B cell (primary cell): ENCODE measurements at regions not wholly inside any gene's neighbourhood (a gene's known extent, or its start where the extent isn't known, plus 50 kb on each side); places are given as distances from the start of the nearest gene placed in this dataset.

Experiments used
- ATAC-seq: fragments of 200-7000 bp; cut with Tn5 transposase; one replicate; pipeline ENCODE4 v1.10.0; 2021; ENCODE audit warnings: low read depth, mild to moderate bottlenecking, moderate number of reproducible peaks, moderate library complexity
- CTCF ChIA-PET: fragments of 350-600 bp; sonication (Branson Sonifier 250); formaldehyde crosslinking; loops from one replicate; lab custom pipeline; 2021; ENCODE audit warnings: antibody characterized with exemption, inconsistent platforms; lab: Charles Lee
- POLR2A ChIA-PET: fragments of 350-600 bp; sonication (Branson Sonifier 250); formaldehyde crosslinking; loops from one replicate; lab custom pipeline; 2021; ENCODE audit warnings: antibody characterized with exemption; lab: Charles Lee
- DNase-seq: peaks from one replicate; pipeline ENCODE4 v3.0.0; 2013
- H2AFZ ChIP-seq: 2 replicates; pipeline ENCODE4 v1.6.1; 2012; ENCODE audit warnings: mild to moderate bottlenecking, low read depth, low read length; ENCODE audit not compliant: insufficient read depth, poor library complexity, severe bottlenecking
- H3K27ac ChIP-seq, 2 donors: 1 replicate in 1 of 2; 2 replicates in 1 of 2; pipeline ENCODE4 v1.5.1; 2012 to 2013; ENCODE audit warnings: low read length in 2 of 2, mild to moderate bottlenecking in 2 of 2, moderate library complexity in 1 of 2
- H3K27me3 ChIP-seq, 4 experiments: fragments of 200-600 bp in 1 of 4; sonication (generic) in 1 of 4; replicated peaks in 1 of 4; 1 replicate in 2 of 4; 2 replicates in 2 of 4; pipeline versions ENCODE4 v1.6.1 to v1.7.0; 2013 to 2016; ENCODE audit warnings: low read length in 3 of 4, mild to moderate bottlenecking in 2 of 4, mixed read lengths in 1 of 4, moderate library complexity in 1 of 4; ENCODE audit not compliant: insufficient read depth in 4 of 4, control insufficient read depth in 3 of 4; ENCODE audit errors: control extremely low read depth in 1 of 4
- H3K36me3 ChIP-seq, 2 experiments: replicated peaks in 1 of 2; 1 replicate in 1 of 2; 2 replicates in 1 of 2; pipeline versions ENCODE4 v1.6.1 to v1.7.1; 2013; ENCODE audit warnings: low read length in 1 of 2; ENCODE audit not compliant: insufficient read depth in 2 of 2, control insufficient read depth in 1 of 2; ENCODE audit errors: control extremely low read depth in 1 of 2, extremely low read depth in 1 of 2
- H3K4me1 ChIP-seq, 2 donors: fragments of 200-600 bp in 1 of 2; sonication (generic) in 1 of 2; 1 replicate in 1 of 2; 2 replicates in 1 of 2; pipeline versions ENCODE4 v1.5.1 to v1.6.1; 2013 to 2017; ENCODE audit warnings: low read length in 2 of 2; ENCODE audit not compliant: control insufficient read depth in 2 of 2, insufficient read depth in 2 of 2
- H3K4me2 ChIP-seq: replicated peaks from 2 replicates; pipeline ENCODE3; 2012; ENCODE audit warnings: mild to moderate bottlenecking, low read depth, low read length; ENCODE audit not compliant: poor library complexity, severe bottlenecking
- H3K4me3 ChIP-seq, 5 experiments: fragments of 200-600 bp in 1 of 5; sonication (generic) in 1 of 5; 1 replicate in 3 of 5; 2 replicates in 2 of 5; pipeline versions ENCODE4 v1.5.1 to v1.7.0; 2011 to 2016; ENCODE audit warnings: low read length in 4 of 5, mild to moderate bottlenecking in 4 of 5, low read depth in 2 of 5, control low read depth in 1 of 5, moderate library complexity in 1 of 5; ENCODE audit not compliant: insufficient read depth in 1 of 5; ENCODE audit errors: control extremely low read depth in 1 of 5, extremely low read depth in 1 of 5
- H3K79me2 ChIP-seq: fragments of 200-600 bp; sonication (generic); one replicate; pipeline ENCODE4 v1.6.0; 2016; ENCODE audit warnings: low read length; ENCODE audit not compliant: control insufficient read depth, insufficient read depth
- H3K9ac ChIP-seq: fragments of 200-600 bp; sonication (generic); 2 replicates; pipeline ENCODE4 v1.6.1; 2017; ENCODE audit warnings: mild to moderate bottlenecking, low read length, moderate library complexity
- H3K9me3 ChIP-seq, 3 donors: one replicate each; pipeline versions ENCODE4 v1.6.1 to v1.7.1; 2013; ENCODE audit warnings: low read length in 2 of 3; ENCODE audit not compliant: control insufficient read depth in 2 of 3, insufficient read depth in 1 of 3; ENCODE audit errors: control extremely low read depth in 1 of 3
- H4K20me1 ChIP-seq: 2 replicates; pipeline ENCODE4 v1.6.0; 2012; ENCODE audit warnings: mild to moderate bottlenecking, low read length; ENCODE audit not compliant: insufficient read depth, control insufficient read depth, poor library complexity, severe bottlenecking
- H3K27ac Mint-ChIP-seq: one replicate; pipeline ENCODE4 v1.8.0; 2021; ENCODE audit warnings: mixed read lengths
- H3K27me3 Mint-ChIP-seq: one replicate; pipeline ENCODE4 v1.8.0; 2021; ENCODE audit warnings: mixed read lengths
- H3K4me1 Mint-ChIP-seq: one replicate; pipeline ENCODE4 v1.8.0; 2021; ENCODE audit warnings: mixed read lengths
- H3K4me3 Mint-ChIP-seq: one replicate; pipeline ENCODE4 v1.8.0; 2021; ENCODE audit warnings: mixed read lengths
- H3K9me3 Mint-ChIP-seq: one replicate; pipeline ENCODE4 v1.8.0; 2022; ENCODE audit warnings: mixed read lengths; ENCODE audit not compliant: insufficient read depth
- CTCF ChIP-seq: fragments of 200-600 bp; IDR thresholded peaks from one replicate; pipeline ENCODE4 v1.8.0; 2022; ENCODE audit warnings: antibody characterized with exemption, mild to moderate bottlenecking
- EZH2 ChIP-seq: IDR thresholded peaks from 2 replicates; pipeline ENCODE4 v1.6.1; 2012; ENCODE audit warnings: borderline replicate concordance, low read depth, mild to moderate bottlenecking, moderate library complexity, low read length; ENCODE audit not compliant: insufficient read depth, poor library complexity, severe bottlenecking
- WGBS: methylation state at CpG from one replicate; pipeline ENCODE4 v1.1.5; 2013; ENCODE audit warnings: missing lambda C conversion rate; ENCODE audit not compliant: insufficient coverage; 5-methylcytosine and 5-hydroxymethylcytosine counted together
- intact Hi-C: fragments of 100-400 bp; cut with micrococcal nuclease; formaldehyde crosslinking; loops from one replicate; pipeline ENCODE4 v1.10.0; 2022

DNA sequence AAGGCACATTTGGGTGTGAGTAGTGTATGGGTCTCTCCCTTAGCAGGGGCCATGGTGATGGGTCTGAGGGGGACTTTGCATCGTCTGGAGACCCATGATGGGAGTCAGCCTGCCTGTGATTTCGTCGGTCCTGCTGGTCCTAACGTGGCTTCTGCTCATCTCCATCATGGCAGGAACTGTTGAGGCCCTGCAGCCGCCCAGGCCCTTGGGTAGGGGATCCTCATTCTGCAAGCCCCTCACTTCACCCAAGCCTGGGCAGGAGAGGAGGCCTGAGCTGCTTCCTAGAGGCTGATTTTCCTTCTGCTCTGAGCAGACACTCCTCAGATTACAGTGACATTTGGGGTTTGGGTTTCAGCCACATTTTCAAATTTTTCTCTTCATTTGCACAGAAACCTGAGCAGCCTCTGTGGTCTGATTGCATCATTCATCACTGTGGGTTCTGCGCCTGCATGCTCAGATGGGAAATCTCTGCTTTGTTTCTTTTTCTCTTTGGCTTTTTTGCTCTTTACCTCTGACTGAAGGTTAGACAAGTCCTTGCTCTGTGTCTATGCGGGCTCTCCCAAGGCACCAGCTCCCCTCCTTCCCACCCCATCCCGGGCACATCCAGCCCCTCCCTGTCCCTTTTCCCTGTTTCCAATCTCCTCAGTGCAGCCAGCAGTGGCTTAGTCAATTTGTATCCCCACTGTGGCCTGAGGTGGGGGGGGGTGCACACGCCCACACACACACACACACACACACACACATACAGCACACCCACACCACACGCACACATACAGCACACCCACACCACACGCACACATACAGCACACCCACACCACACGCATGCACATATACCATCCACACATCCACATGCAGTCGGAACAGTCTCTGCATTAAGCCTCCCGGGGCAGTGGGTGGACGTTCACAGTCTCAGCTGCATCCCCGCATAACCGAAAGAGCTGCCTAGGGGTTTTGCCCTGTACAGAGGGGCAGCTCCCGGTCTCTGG, 305.4 kb upstream of the HS6ST1 start:
- Histone ChIP-seq H4K20me1 (no peaks in the 10 kb centered on the region), H3K9ac (no peak overlapping the region), H3K79me2 (no peaks in the 10 kb centered on the region), H3K27me3 (no peaks in the 10 kb centered on the region), H2AFZ (no peak overlapping the region), H3K4me3 (no peak overlapping the region), H3K27ac (no peak overlapping the region), H3K4me2 (no peak overlapping the region), H3K9me3 (no peaks in the 10 kb centered on the region), H3K36me3 (no peaks in the 10 kb centered on the region), H3K4me1 (no peaks in the 10 kb centered on the region)
- no peak for ATAC-seq
- no peak for DNase-seq
- H3K9me3 Mint-ChIP-seq = no peaks in the 10 kb centered on the region
- TF ChIP-seq EZH2 (no peak), CTCF (no peak)
- CTCF ChIA-PET = no interaction called here
- no peak overlapping the region for H3K27ac Mint-ChIP-seq
- H3K4me3 Mint-ChIP-seq = no peak overlapping the region
- 72% methylated on average over 16 of the region's 18 CpGs for WGBS
- POLR2A ChIA-PET = no interaction called here
- H3K27me3 Mint-ChIP-seq = no peaks in the 10 kb centered on the region
- intact Hi-C loops = no loop called here
- no peaks in the 10 kb centered on the region for H3K4me1 Mint-ChIP-seq

DNA sequence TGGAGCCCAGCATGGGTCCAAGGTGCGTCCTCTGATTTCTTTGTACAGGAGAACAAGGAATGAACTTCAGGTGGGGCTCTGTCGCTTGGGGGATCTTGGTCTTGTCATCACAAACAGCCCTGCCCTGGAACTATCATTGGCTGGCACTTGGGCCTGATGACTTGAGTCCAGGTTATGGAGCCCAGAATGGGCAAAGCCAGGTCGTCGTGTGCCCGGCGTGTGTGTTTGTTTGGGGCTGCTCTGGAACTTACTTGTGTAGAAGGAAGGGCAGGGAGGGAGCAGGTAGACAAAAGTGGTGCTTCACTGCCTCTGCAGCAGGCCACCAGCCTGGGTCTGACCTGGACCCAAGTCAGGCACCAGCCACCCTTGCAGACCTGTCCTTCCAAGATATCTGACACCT, 306.3 kb upstream of the HS6ST1 start:
- intact Hi-C loops = no loop called here
- Histone ChIP-seq H4K20me1 (no peaks in the 10 kb centered on the region), H3K79me2 (no peaks in the 10 kb centered on the region), H2AFZ (no peak overlapping the region), H3K4me2 (no peak overlapping the region), H3K9me3 (no peaks in the 10 kb centered on the region), H3K4me1 (no peaks in the 10 kb centered on the region), H3K27ac (no peak overlapping the region), H3K4me3 (no peak overlapping the region), H3K36me3 (no peaks in the 10 kb centered on the region), H3K27me3 (no peaks in the 10 kb centered on the region), H3K9ac (no peak overlapping the region)
- Mint-ChIP-seq H3K27me3 (peaks cover 3% of the 10 kb centered on the region), H3K9me3 (no peaks in the 10 kb centered on the region), H3K4me3 (no peak overlapping the region), H3K4me1 (no peaks in the 10 kb centered on the region), H3K27ac (no peak overlapping the region)
- CTCF ChIA-PET = interaction anchor here (0.6 kb wide), 1 partner anchor 1558 kb away, joined by 3 read pairs; no protein-coding TSS in a partner anchor
- ATAC-seq (no peak), DNase-seq (no peak)
- 93% methylated on average over 6 of the region's 6 CpGs for WGBS
- POLR2A ChIA-PET = no interaction called here
- no peak for TF ChIP-seq CTCF
- TF ChIP-seq EZH2 = no peak
